ENCODE measurements at regions not wholly inside any gene's neighbourhood (a gene's known extent, or its start where the extent isn't known, plus 50 kb on each side); places are given as distances from the start of the nearest gene placed in this dataset.
"Not testable (repeated sequence)": the region's sequence is repeated elsewhere in the genome, so short reads cannot be mapped to it uniquely, and the experiment has no call there.

GRCh38 chr15:92804610-92804936, 95.6 kb upstream of the CHD2 start:
- not testable (repeated sequence) for DNase-seq

GRCh38 chr15:92805080-92805690, 94.9 kb upstream of the CHD2 start:
- no peak for DNase-seq

GRCh38 chr15:92806171-92806570, 94.0 kb upstream of the CHD2 start:
- DNase-seq, result not testable (repeated sequence)

DNA sequence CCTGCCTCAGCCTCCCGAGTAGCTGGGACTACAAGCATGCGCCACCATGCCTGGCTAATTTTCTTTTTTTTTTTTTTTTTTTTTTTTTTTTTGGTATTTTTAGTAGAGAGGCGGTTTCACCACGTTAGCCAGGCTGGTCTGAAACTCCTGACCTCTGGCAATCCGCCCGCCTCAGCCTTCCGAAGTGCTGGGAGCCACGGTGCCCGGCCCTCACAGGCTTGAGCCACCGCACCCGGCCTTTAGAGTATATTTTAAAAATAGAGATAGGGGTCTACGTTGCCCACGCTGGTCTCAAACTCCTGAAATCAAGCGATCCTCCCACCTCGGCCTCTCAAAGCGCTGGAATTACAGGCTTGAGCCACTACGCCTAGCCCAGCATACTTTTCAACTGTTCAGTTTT, 93.4 kb upstream of the CHD2 start:
- no peak for DNase-seq

- no peak for DNase-seq
These were observed 92.1 kb upstream of the CHD2 start for GRCh38 chr15:92807971-92808571.

- DNase-seq, result no peak
These were observed 91.5 kb upstream of the CHD2 start for GRCh38 chr15:92808598-92809063.

DNA sequence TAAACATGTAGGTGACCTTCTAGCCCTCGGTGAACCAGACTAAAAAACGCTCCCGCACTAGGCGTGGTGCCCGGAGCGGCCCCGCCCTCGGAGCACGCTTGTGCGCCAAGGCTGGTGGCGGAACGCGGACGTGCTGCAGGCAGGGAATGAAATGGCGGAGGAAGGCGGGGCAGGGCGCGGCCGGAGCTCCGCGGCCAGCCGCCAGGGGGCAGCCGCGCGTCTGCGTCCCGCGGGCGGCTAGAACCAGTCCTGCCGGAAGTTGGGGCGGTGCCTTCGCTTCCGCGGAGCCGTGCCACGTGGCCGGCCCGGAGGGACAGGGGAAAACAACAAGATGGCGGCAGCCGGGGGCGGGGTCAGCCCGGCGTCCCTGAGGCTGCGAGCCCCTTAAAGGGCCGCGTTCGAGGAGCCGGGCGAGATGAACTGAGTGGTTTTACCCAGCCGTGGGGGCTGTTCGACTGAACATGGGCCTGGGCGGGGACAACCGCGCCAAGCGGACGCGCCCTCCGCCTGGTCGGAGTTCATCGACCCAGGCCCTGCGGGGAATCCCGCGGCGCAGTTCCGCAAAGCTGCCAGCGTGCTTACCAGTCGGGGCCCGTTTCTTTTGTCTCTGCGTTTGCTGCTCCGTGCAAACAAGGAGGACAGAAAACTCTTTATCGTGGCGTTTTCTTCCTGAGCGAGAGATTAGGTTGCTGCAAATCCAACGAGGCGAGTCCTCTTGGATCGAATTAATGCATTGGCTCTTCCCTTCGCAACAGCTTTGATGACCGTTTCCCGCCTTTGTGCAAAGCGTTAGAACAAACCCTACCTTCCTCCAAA, 90.9 kb upstream of the CHD2 start:
- peak; percentile 98 for DNase-seq

- DNase-seq, result no peak
These were observed 90.2 kb upstream of the CHD2 start for GRCh38 chr15:92809880-92810361.

- DNase-seq, result no peak
These were observed 89.5 kb upstream of the CHD2 start for GRCh38 chr15:92810418-92811138.

- DNase-seq, result no peak
These were observed 88.8 kb upstream of the CHD2 start for GRCh38 chr15:92811148-92811913.

- no peak for DNase-seq
These were observed 87.9 kb upstream of the CHD2 start for GRCh38 chr15:92812271-92812670.

- no peak for DNase-seq
These were observed 86.6 kb upstream of the CHD2 start for GRCh38 chr15:92813485-92813884.

GRCh38 chr15:92817339-92817886, 82.7 kb upstream of the CHD2 start:
- no peak for DNase-seq

- no peak for DNase-seq
These were observed 81.4 kb upstream of the CHD2 start for GRCh38 chr15:92818651-92819277.

DNA sequence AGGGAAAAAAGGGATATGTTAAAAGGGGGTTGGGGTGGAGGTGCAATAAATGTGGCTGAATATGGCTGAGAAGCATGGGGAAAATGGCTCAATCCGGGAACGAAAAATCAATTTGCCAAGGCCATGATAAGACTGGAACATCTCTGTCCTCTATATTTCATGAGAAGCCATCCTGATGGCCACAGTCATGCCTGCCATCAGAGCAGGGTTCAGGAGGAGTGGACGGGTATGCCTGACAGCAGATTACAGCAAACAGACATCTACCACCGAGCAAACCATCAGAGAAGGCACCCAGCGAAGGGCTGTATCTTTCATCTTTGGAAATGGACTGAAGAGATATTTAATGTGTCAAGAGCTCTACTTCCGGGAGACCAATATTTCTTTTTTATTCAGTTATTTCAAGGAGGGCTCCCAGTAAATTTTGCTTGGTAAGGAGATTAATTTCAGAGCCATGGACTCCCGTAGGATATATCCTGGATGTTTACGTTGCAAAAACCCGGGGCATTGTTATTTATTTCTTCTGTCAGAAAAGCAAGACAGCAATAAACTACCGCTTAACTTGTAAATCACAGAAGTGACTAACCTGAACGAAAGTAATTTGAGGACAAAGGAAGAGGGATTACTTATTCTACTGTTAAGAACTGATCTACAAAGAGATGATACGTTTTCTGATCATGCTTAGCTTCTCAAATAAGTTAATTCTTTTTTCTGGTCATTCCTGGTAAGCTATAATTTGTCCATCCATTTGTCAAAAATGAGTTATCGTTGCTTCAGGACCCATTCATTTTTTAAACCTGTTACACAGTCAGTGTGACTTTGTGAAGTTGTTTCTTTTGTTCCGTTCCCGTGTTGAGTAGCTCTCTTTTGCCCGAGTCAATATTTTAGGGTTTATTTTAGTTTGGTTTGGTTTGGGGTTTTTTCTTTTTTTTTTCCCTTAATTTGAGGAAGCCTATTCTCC, 80.6 kb upstream of the CHD2 start:
- no peak for DNase-seq

DNA sequence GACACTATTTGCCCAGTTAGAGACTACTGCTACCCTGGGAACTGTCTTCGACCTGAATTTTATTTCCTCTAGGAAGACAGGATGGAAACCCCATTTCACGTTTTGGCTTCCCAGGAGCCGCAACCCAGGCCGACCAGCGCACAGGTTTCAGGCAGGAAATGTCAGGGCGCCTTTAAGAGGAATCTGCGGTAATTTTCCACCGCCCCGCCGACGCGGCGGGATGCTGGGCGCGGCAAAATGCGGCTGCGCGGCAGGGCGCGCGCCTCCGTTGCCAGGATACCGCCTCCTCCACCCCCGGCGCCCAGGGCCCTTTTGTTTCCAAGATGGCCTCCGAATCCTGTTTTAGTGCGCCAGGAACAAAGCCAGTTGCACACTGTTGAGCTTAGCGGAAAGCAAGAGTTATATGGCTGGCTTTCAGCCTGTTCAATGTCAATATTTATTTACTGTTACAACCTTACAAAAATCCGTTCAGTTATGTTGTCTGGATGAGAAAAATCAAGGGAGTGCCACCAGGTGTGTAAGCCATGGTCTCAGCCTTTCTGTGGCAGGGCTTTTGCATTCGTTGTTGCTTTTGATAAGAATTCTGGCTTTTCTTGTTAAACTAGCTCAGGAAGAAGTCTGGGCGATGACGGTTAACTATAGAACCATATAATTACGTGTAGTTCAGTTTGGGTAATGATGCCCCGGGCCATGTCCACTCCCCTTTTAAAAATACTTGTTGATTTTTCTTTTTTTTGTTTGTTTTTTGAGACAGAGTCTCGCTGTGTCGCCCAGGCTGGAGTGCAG, 79.7 kb upstream of the CHD2 start:
- peak; percentile 95 for DNase-seq

DNA sequence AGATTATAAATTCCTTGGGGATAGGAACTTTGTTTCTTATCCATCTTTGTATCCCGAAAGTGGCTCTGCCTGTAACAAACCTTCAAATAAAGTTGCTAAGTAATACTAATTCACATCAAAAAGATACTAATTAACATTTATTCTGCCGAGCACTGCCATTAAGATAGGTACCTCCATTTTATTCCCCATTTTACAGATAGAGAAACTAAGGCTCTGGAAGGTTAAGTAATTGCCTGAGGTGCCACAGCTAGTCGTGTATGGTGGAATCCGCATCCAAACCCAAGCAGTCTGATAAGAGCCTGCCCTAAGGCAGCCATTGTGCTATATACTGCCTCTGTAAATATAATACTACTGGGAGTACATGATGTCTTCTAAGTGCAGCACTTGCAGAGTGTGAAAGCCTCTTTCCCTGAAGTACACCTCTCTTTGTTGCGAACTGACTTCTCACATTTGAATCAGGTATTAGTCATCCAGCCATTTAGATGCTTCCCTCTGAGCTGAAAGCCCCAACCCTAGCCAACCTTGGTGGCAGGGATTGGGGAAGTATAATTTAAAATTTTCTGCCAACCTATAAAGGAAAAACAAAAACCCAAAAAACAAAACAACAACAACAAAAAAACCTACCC, 78.5 kb upstream of the CHD2 start:
- DNase-seq, result no peak
